ENCODE measurements at regions not wholly inside any gene's neighbourhood (a gene's known extent, or its start where the extent isn't known, plus 50 kb on each side); places are given as distances from the start of the nearest gene placed in this dataset.

- FAIRE-seq (no peak), DNase-seq (ENCODE audit: low read depth, low spot score) (no peak), ATAC-seq (no peak)
- no peak overlapping the region for H3K27ac ChIP-seq (ENCODE audit: control insufficient read depth, insufficient read depth)
- no TSS peak for BruUV-seq (replicated peaks)
- H3K79me2 ChIP-seq (ENCODE audit: control insufficient read depth, insufficient read depth, low read length), result no peaks in the 10 kb centered on the region
- no peak overlapping the region for H2AFZ ChIP-seq (ENCODE audit: control insufficient read depth, low read depth, low read length)
- H4K20me1 ChIP-seq (ENCODE audit: control insufficient read depth, insufficient read depth), result no peaks in the 10 kb centered on the region
- TF ChIP-seq PAX5 (IDR thresholded peaks at IDR 0.05; ENCODE audit: borderline replicate concordance, low read depth, low read length) (no peak), SRF (IDR thresholded peaks at IDR 0.05; ENCODE audit: low read depth in 2 of 2, low read length in 2 of 2) (no peak), EED (IDR thresholded peaks at IDR 0.05; ENCODE audit: low read depth) (no peak), SP1 (IDR thresholded peaks at IDR 0.05; ENCODE audit: low read depth, low read length) (no peak), RCOR1 (conservative IDR thresholded peaks at IDR 0.05; ENCODE audit: low read depth, low read length) (no peak), RBBP5 (conservative IDR thresholded peaks at IDR 0.05) (no peak), IRF4 (IDR thresholded peaks at IDR 0.05; ENCODE audit: low read depth, low read length) (no peak), USF1 (IDR thresholded peaks at IDR 0.05; ENCODE audit: borderline replicate concordance, extremely low read length, insufficient read depth, low read depth, low read length) (no peak), SMARCA5 (IDR thresholded peaks at IDR 0.05) (no peak), TCF7 (IDR thresholded peaks at IDR 0.05; ENCODE audit: borderline replicate concordance) (no peak)
- H3K27me3 ChIP-seq (replicated peaks in 1 of 2; ENCODE audit: control insufficient read depth in 2 of 2, insufficient read depth in 2 of 2, low read length in 1 of 2), result no peaks in the 10 kb centered on the region
- no peak overlapping the region for H3K4me2 ChIP-seq (ENCODE audit: control insufficient read depth, insufficient read depth)
- SMC1A ChIA-PET (ENCODE audit: uncharacterized antibody, unreplicated experiment), result no interaction called here
- RAD21 ChIA-PET (ENCODE audit: unreplicated experiment), result no interaction called here
- in situ Hi-C loops (cut with MboI), result no loop called here
- CTCF ChIA-PET, result no interaction called here
- POLR2A ChIA-PET, result no interaction called here
- H3K36me3 ChIP-seq (ENCODE audit: control insufficient read depth in 2 of 2, insufficient read depth in 2 of 2, low read length in 1 of 2), result no peaks in the 10 kb centered on the region
- intact Hi-C loops (cut with micrococcal nuclease; ENCODE audit: unreplicated experiment), result no loop called here
- no peaks in the 10 kb centered on the region for H3K4me1 ChIP-seq (ENCODE audit: control insufficient read depth, insufficient read depth, low read length)
- no peak overlapping the region for H3K4me3 ChIP-seq
- H3K9me3 ChIP-seq (replicated peaks; ENCODE audit: control insufficient read depth, insufficient read depth, low read length), result no peaks in the 10 kb centered on the region
- no peak overlapping the region for H3K9ac ChIP-seq (ENCODE audit: control insufficient read depth, insufficient read depth, low read length)
These were observed 239.2 kb downstream of the RPIA start for GRCh38 chr2:88930659-88931058.

GRCh38 chr2:88932686-88933085, 241.2 kb downstream of the RPIA start:
- in situ Hi-C loops (cut with MboI), result no loop called here
- ChIA-PET RAD21 (ENCODE audit: unreplicated experiment) (no interaction called here), POLR2A (no interaction called here), CTCF (interaction anchor here (1.0 kb wide), 1 partner anchor 10 kb away, joined by 3 read pairs; no protein-coding TSS in a partner anchor), SMC1A (ENCODE audit: uncharacterized antibody, unreplicated experiment) (no interaction called here)
- H3K27me3 ChIP-seq (replicated peaks in 1 of 2; ENCODE audit: control insufficient read depth in 2 of 2, insufficient read depth in 2 of 2, low read length in 1 of 2), result no peaks in the 10 kb centered on the region
- intact Hi-C loops (cut with micrococcal nuclease; ENCODE audit: unreplicated experiment), result no loop called here
- no peak overlapping the region for H3K4me2 ChIP-seq (ENCODE audit: control insufficient read depth, insufficient read depth)
- ATAC-seq (no peak), FAIRE-seq (no peak), DNase-seq (ENCODE audit: low read depth, low spot score) (no peak)
- H3K4me3 ChIP-seq, result no peak overlapping the region
- H3K4me1 ChIP-seq (ENCODE audit: control insufficient read depth, insufficient read depth, low read length), result no peaks in the 10 kb centered on the region
- WGBS (ENCODE audit: insufficient coverage, insufficient replicate concordance, low lambda C conversion rate, missing lambda C conversion rate), result 36% methylated on average over 3 of the region's 3 CpGs
- H3K9ac ChIP-seq (ENCODE audit: control insufficient read depth, insufficient read depth, low read length), result no peak overlapping the region
- no TSS peak for BruUV-seq (replicated peaks)
- no peaks in the 10 kb centered on the region for H3K9me3 ChIP-seq (replicated peaks; ENCODE audit: control insufficient read depth, insufficient read depth, low read length)
- no peaks in the 10 kb centered on the region for H3K36me3 ChIP-seq (ENCODE audit: control insufficient read depth in 2 of 2, insufficient read depth in 2 of 2, low read length in 1 of 2)
- H2AFZ ChIP-seq (ENCODE audit: control insufficient read depth, low read depth, low read length), result no peak overlapping the region
- H4K20me1 ChIP-seq (ENCODE audit: control insufficient read depth, insufficient read depth), result no peaks in the 10 kb centered on the region
- no peaks in the 10 kb centered on the region for H3K79me2 ChIP-seq (ENCODE audit: control insufficient read depth, insufficient read depth, low read length)
- H3K27ac ChIP-seq (ENCODE audit: control insufficient read depth, insufficient read depth), result no peak overlapping the region
- TF ChIP-seq CHD2 (IDR thresholded peaks at IDR 0.05; ENCODE audit: borderline replicate concordance, low read depth, low read length) (no peak), EED (IDR thresholded peaks at IDR 0.05; ENCODE audit: low read depth) (no peak), SMAD1 (IDR thresholded peaks at IDR 0.05; ENCODE audit: low read depth, partially characterized antibody) (no peak), RAD51 (IDR thresholded peaks at IDR 0.05) (no peak), SIN3A (IDR thresholded peaks at IDR 0.05; ENCODE audit: low read depth, low read length) (no peak), ATF3 (IDR thresholded peaks at IDR 0.05; ENCODE audit: borderline replicate concordance, extremely low read depth, low read depth, low read length) (no peak), CEBPZ (IDR thresholded peaks at IDR 0.05; ENCODE audit: low read depth, low read length) (no peak), DPF2 (IDR thresholded peaks at IDR 0.05) (no peak), YBX1 (IDR thresholded peaks at IDR 0.05) (no peak), PAX5 (IDR thresholded peaks at IDR 0.05; ENCODE audit: borderline replicate concordance, low read depth, low read length) (no peak)
